ENCODE measurements at regions not wholly inside any gene's neighbourhood (a gene's known extent, or its start where the extent isn't known, plus 50 kb on each side); places are given as distances from the start of the nearest gene placed in this dataset.

- TF ChIP-seq POLR2AphosphoS5 (IDR thresholded peaks at IDR 0.05; ENCODE audit: borderline replicate concordance, low read depth, low read length) (no peak), EZH2 (IDR thresholded peaks at IDR 0.05) (no peak)
These were observed 85.1 kb upstream of the USP47 start for GRCh38 chr11:11756718-11757117.

All from SK-N-MC (cell line).